ENCODE measurements at regions not wholly inside any gene's neighbourhood (a gene's known extent, or its start where the extent isn't known, plus 50 kb on each side); places are given as distances from the start of the nearest gene placed in this dataset.
"Not testable (repeated sequence)": the region's sequence is repeated elsewhere in the genome, so short reads cannot be mapped to it uniquely, and the experiment has no call there.

GRCh38 chr10:78210976-78211375, 177.3 kb downstream of the RPS24 start:
- DNase-seq, result no peak

GRCh38 chr10:78211561-78212051, 177.9 kb downstream of the RPS24 start:
- DNase-seq, result peak; percentile 43

DNA sequence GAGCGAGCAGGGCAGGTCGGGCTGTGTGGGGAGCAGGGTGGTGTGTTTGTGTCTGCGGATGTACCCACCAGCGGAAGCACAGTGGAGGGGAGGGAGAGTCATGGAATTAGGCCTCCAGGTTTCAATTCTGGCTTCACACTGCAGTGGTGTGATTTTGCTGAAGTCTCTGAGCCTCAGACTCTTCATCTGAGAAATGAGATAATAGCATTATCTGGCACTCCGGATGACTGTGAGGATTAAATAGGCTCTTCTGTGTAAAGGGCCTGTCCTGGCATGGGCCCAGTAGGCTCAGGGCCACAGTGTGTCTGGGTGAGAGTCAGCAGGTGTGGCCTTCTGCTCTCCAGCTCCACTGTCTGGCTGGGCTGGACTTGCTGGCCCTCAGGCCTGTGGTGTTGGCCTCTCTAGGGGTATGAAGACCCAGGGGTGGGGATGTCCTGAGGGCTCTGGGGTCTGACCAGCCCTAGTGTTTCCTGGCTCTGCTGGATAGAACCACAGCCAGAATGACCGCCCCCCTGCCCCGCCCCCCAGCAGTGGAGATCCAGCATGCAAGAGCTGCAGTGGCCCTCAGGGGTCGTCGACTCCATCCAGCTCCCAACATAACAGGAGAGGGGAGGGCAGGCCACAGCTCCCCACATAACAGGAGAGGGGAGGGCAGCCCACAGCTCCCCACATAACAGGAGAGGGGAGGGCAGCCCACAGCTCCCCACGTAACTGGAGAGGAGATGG, 178.6 kb downstream of the RPS24 start:
- no peak for DNase-seq

DNA sequence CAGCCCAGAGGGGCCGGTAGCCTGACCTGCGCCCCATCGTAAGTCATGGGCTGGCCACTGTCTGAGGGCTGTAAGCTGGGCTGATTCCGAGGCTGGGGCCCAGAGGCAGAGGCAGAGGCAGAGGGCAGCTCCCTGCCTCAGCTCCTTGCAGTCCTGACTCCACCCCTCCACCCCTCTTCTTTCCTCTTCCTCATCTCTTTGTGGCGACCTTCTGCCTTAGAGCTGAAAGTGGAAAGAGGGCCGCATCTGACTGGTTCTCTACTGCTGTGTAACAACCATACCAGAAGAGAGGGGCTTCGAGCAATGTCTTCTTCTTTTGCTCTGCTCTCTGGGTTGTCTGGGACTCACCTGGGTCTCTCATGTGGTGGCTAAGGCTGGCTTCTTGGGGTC, 179.1 kb downstream of the RPS24 start:
- no peak for DNase-seq

DNA sequence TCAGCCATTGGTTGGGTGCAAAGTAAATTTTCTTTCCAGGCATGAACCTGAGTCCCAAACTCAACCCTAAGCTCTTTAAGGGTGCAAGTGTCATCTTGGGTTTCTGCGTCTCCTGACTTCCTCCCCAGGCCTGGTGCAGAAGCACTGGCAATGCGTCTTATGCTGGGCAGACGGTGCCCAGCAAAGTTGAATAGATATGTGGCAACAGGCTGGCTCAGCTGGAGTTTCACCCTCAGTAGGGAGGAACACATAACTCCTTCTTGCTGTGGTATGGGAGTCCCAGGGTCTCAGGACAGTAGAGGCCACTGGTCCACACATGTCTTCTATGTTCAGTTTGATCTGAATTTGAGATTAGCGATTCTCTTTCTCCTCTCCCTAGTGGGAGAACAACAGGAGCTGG, 181.3 kb downstream of the RPS24 start:
- DNase-seq, result no peak

- DNase-seq, result peak; percentile 47
These were observed 182.0 kb downstream of the RPS24 start for GRCh38 chr10:78215645-78216044.

GRCh38 chr10:78217336-78217735, 183.7 kb downstream of the RPS24 start:
- DNase-seq, result no peak

GRCh38 chr10:78218798-78219490, 185.3 kb downstream of the RPS24 start:
- no peak for DNase-seq

DNA sequence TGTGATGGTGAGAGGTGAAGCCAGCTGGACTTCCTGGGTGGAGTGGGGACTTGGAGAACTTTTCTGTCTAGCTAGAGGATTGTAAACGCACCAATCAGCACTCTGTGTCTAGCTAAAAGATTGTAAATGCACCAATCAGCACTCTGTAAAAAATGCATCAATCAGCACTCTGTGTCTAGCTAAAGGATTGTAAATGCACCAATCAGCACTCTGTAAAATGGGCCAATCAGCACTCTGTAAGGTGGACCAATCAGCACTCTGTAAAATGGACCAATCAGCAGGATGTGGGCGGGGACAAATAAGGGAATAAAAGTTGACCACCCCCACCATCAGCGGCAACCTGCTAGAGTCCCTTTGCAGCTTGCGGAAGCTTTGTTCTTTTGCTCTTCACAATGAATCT, 185.9 kb downstream of the RPS24 start:
- not testable (repeated sequence) for DNase-seq

DNA sequence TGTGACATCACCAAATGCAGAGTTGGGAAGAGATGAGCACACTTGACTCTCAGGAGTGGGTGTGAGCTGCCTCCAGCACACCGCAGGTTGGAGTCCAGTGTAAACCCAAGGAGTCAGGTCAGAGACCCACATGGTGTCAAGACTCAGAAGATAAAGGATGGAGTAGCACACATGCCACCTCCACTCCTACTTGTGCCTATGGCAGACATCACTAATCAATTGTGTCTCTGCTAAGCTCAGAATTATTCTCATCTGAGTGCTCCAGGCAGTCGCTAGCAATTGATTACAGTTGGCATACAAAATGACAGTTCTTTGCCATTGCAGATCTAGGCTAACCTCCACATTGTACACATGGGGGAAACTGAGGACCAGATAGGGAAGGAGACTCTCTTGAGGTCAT, 187.1 kb downstream of the RPS24 start:
- DNase-seq, result no peak

DNA sequence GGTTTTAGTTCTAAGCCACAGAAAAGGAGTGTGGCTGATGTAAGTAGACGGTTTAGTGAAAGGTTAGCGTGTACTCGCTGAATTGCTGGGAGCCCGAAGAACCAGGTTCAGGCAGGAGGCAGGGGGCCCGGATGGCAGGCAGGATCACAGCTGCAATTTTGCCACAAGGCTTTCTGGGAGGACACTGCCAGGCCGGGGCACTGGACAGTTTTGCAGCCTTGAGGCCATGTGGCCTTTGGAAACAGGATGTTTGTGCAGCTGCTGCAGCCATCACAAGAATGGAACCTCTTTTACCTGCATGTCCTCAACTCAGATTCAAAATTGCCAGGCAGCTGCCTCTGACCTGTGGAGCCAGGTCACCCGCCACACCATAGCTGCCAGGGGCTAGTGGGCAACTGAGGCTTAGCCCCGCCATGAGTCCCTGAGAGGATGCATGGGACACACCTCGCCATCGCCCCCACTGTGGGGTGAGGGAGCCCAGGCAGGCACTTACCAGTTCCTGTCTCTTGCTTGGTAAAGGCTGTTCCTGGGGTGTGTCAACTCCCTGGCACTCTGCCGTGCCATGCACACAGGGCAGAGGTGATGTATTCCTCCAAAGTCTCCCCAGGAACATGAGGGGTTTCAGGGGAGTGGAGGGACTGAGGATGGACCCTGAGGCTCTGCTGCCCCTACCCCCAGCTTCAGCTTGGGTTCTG, 188.6 kb downstream of the RPS24 start:
- no peak for DNase-seq

DNA sequence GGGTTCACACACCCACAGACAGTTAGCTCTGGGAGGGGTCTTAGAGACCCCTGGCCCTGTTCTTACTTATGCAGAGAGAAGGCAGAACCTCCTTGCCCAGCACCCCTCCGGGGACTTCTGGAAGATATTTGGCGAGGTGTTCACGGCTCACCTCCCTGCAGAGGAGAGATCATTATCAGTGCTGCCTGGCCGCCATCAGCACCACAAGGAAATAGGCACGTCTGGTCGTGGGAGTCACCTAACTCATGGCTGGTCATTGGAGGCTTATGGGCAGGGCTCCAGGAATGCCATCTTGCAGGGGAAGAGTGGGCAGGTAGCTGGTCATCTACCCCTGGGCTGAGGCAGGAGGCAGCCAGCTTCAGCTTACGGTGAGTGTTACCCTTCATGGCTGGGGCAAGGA, 189.4 kb downstream of the RPS24 start:
- no peak for DNase-seq

- DNase-seq, result no peak
These were observed 190.9 kb downstream of the RPS24 start for GRCh38 chr10:78224602-78225001.

DNA sequence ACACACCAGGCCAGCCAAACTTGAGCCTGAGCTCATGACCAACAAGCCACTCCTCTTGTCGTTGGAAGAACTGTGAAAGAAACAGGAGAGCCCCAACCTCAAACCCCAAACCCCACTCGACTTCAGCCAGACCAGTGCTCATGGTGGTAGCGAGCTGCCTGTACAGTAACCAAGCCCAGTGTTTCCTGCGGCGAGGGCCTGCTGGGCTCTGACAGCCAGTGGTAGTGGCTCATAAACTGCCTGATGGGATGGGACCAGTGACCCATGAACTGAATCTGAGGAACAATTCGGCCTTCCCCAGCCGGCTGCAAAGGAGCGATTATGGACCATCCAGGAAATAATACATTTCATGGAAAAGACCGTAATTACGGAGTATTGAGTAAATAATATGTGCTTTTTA, 191.9 kb downstream of the RPS24 start:
- no peak for DNase-seq

- DNase-seq, result no peak
These were observed 195.8 kb downstream of the RPS24 start for GRCh38 chr10:78229489-78229888.

DNA sequence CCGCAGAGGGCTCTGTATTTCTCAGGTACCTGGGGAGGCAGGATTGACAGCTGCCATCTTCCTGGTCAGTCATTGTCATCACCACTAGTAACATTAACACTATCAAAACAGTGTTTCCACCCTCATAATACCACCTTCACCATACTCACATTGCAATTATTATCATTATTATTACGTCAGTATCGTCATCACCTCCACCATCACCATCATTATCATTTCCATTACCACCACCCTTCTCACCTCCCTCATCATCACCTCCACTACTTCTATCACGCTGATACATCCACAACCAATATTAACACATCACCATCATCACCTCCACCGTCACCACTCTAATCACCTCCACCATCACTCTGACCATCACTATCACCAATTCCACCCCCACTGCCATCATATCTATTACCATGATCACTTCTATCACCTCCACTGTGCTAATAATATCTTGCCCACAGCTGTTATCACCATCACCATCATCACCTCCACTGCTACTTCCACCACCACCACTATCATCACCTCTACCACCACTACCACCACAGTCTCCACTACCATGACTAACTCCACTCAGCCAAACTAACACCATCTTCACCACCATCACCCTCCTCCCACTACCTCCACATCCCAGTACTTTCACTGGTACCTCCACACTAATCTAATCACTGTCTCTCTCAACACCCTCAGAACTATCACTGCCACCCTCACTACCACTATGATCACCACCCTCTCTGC, 196.4 kb downstream of the RPS24 start:
- DNase-seq, result no peak

- no peak for DNase-seq
These were observed 197.7 kb downstream of the RPS24 start for GRCh38 chr10:78231327-78231726.

GRCh38 chr10:78231939-78232338, 198.3 kb downstream of the RPS24 start:
- no peak for DNase-seq

DNA sequence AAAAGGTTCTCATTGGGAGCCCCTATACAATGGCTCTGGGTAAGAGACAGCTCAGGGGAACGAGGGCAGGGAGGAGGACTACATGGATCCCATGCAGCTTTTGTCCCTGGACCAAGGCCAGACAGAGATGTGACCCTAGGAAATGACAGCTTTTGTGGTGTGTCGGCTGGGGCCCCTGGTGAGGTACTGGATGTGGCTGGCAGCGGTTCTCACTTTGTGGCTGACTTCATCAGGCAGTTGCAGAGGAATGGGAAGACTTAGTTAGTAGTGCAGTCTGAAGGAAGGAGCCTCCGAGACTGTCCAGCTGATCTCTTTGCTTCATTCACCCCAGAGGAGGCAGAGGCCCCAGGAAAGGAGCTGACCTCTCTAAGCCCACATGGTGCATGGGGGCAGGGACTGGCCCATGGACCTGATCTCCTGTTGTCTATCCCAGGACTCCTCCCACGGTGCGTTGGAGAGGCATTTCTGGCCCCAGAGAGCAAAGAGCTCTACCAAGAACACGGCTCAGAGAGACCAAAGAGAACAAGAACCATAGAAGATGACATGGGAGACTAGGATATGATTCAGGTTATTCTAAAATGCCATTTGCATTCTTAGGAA, 202.9 kb downstream of the RPS24 start:
- DNase-seq, result no peak

- not testable (repeated sequence) for DNase-seq
These were observed 204.3 kb downstream of the RPS24 start for GRCh38 chr10:78237951-78238350.

DNA sequence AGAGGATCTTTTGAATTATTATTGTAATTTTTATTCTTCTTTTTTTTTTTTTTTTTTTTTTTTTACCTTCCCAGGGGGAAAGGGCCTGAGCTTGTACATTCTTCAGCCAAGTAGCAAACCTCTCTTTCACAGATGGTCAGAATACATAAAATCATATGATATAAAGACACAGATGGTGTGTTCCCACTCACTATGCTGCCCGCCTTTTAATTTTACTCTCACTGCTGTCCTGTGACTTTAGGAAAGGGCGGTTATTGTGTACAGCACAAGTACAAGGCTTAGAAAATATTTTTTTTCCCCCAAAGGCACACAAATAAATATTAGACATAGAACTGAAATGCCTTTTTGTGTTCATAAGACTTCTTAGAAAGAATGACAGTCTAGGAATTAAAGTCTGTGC, 213.6 kb downstream of the RPS24 start:
- DNase-seq, result no peak

- no peak for DNase-seq
These were observed 214.2 kb downstream of the RPS24 start for GRCh38 chr10:78247821-78248220.
